GM19193 (cell line): ENCODE measurements at regions not wholly inside any gene's neighbourhood (a gene's known extent, or its start where the extent isn't known, plus 50 kb on each side); places are given as distances from the start of the nearest gene placed in this dataset.

Source experiments
- POLR2A ChIP-seq: IDR thresholded peaks from 4 replicates; pipeline ENCODE4 v1.6.1; 2011; ENCODE audit not compliant: insufficient read depth, insufficient read length; ENCODE audit errors: extremely low read depth

DNA sequence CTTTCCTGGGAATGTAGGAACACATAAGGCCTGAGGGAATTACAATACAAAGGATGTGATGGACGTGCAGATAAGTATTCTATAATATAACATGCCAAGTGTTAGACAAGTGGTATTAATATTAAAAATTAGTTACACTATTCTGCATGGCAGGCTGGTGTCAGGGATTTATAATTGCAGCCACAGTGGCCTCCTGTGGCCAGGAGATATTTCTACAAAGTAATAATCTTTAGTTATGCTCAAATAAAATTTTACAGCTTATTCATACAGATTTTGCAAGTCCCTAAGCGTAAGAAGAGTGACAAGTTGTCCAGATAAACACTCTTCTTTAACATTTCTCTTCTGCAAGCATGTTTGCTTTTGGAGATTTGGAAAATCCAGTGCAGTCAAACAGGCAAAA lies 90.4 kb upstream of the CBLN2 start:
- no peak for TF ChIP-seq POLR2A

GRCh38 chr18:72630991-72631390 lies 86.8 kb upstream of the CBLN2 start:
- TF ChIP-seq POLR2A: no peak

GRCh38 chr18:72623444-72623843 lies 79.3 kb upstream of the CBLN2 start:
- TF ChIP-seq POLR2A: no peak

GRCh38 chr18:72613534-72613930 lies 69.4 kb upstream of the CBLN2 start:
- TF ChIP-seq POLR2A: no peak

GRCh38 chr18:72612894-72613533 lies 68.9 kb upstream of the CBLN2 start:
- TF ChIP-seq POLR2A: no peak

- no peak for TF ChIP-seq POLR2A
Observed at GRCh38 chr18:72605376-72605775, 61.2 kb upstream of the CBLN2 start.

DNA sequence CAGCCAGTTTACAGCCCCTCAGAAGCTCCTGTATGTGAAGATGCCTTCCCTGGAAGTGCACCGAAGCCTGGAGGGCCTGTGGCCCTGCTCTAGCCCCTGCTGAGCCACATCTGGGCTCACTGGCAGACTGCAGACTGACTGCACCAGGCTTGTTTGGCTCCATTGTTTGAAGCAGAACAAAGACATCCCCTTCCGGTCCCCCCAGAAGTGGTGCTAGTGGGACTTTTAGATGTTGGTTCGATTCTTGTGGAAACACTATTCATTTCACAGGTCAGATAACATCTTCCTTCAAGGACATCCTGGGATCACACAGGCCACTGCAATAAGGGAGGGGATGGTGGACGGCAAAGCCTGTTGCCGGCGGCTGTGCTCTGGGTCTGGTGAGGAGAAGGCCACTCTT lies 57.8 kb upstream of the CBLN2 start:
- TF ChIP-seq POLR2A: no peak

DNA sequence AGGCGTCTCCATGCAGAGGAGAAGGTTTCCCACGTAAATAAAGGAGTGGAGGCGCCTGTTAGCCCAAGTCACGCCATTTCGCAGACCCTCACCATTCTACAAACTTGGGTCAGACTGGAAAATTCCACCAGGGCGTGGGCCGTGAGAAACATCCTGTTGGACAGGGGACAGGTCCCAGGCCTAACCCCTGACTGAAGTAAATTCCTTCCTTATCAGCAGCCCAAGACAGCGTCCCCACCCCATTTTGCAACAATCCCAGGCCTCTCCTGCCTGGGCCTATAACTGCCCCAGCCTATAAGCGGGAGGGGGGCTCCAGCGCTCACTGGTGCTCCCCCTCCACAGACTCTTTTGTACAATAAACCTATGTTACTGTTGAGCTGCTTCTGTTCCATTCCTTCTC lies 57.3 kb upstream of the CBLN2 start:
- no peak for TF ChIP-seq POLR2A
